Erythroblast (primary cell): ENCODE measurements at regions not wholly inside any gene's neighbourhood (a gene's known extent, or its start where the extent isn't known, plus 50 kb on each side); places are given as distances from the start of the nearest gene placed in this dataset.

Experiments
- GATA1 ChIP-seq: IDR thresholded peaks from 2 replicates; pipeline ENCODE4 v1.6.1; 2011; ENCODE audit warnings: low read depth, mild to moderate bottlenecking, control low read depth, low read length, moderate library complexity
- POLR2A ChIP-seq: IDR thresholded peaks from 2 replicates; pipeline ENCODE4 v1.6.1; 2011; ENCODE audit warnings: mild to moderate bottlenecking, low read length

DNA sequence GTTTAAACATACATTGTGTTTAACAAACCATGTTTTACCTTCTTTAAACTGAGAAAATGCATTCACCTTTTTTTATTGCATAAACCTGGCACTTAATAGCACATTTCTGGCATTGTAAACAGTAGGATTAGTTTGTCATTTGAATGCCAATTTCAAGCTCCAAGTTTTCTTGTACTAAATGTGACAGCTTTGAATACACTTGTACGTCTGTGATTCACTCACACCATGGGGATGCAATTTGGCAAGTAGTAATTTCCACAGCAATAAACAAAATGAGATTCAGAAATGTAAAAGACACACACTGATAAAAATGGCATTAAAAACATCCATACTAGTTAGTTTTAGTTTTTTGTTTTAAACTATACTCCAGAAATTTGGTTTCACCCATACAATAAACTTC lies 598.9 kb downstream of the SI start:
- TF ChIP-seq POLR2A = no peak
- no peak for TF ChIP-seq GATA1
